HepG2 (cell line): ENCODE measurements at regions not wholly inside any gene's neighbourhood (a gene's known extent, or its start where the extent isn't known, plus 50 kb on each side); places are given as distances from the start of the nearest gene placed in this dataset.

Experiments used
- ADNP ChIP-seq: sonication (generic); formaldehyde crosslinking; IDR thresholded peaks from 2 replicates; pipeline ENCODE4 v1.4.0; 2020; ENCODE audit warnings: missing genetic modification reagents
- ASH2L ChIP-seq: fragments of 300-600, 200-600 bp; sonication (generic); IDR thresholded peaks from 2 replicates; pipeline ENCODE4 v1.7.0; 2017; ENCODE audit warnings: low read depth, mild to moderate bottlenecking, moderate library complexity, mixed read lengths, low read length; ENCODE audit not compliant: insufficient read length
- ERF ChIP-seq: IDR thresholded peaks from 2 replicates; pipeline ENCODE4 v1.6.1; 2018; ENCODE audit warnings: missing biosample characterization, missing genetic modification reagents
- ESRRA ChIP-seq: sonication (generic); formaldehyde crosslinking; IDR thresholded peaks from 2 replicates; pipeline ENCODE4 v1.5.1; 2020; ENCODE audit warnings: mild to moderate bottlenecking, low read depth, missing genetic modification reagents
- FOXJ3 ChIP-seq: sonication (generic); formaldehyde crosslinking; IDR thresholded peaks from 2 replicates; pipeline ENCODE4 v1.4.0; 2020; ENCODE audit warnings: missing genetic modification reagents, mild to moderate bottlenecking, borderline replicate concordance
- MYNN ChIP-seq: sonication (generic); formaldehyde crosslinking; IDR thresholded peaks from 2 replicates; pipeline ENCODE4 v1.4.0; 2020; ENCODE audit warnings: mild to moderate bottlenecking, low read depth, missing genetic modification reagents
- PHF20 ChIP-seq: sonication (generic); formaldehyde crosslinking; IDR thresholded peaks from 2 replicates; pipeline ENCODE4 v1.5.0; 2020; ENCODE audit warnings: mild to moderate bottlenecking, missing genetic modification reagents
- PRDM15 ChIP-seq: sonication (generic); formaldehyde crosslinking; IDR thresholded peaks from 2 replicates; pipeline ENCODE4 v1.4.0; 2020; ENCODE audit warnings: missing genetic modification reagents
- SMAD3 ChIP-seq: sonication (generic); formaldehyde crosslinking; IDR thresholded peaks from 2 replicates; pipeline ENCODE4 v1.4.0; 2020; ENCODE audit warnings: missing genetic modification reagents
- SNRNP70 ChIP-seq: fragments of 200-400 bp; formaldehyde crosslinking; IDR thresholded peaks from 2 replicates; pipeline ENCODE4 v1.6.1; 2017; ENCODE audit warnings: mild to moderate bottlenecking, low read depth, low read length, moderate library complexity
- TARDBP ChIP-seq: sonication (generic); formaldehyde crosslinking; IDR thresholded peaks from 2 replicates; pipeline ENCODE4 v1.8.0; 2022; ENCODE audit warnings: mild to moderate bottlenecking, missing genetic modification reagents
- ZBTB3 ChIP-seq: sonication (generic); formaldehyde crosslinking; IDR thresholded peaks from 2 replicates; pipeline ENCODE4 v1.4.0; 2020; ENCODE audit warnings: low read depth, mild to moderate bottlenecking, moderate library complexity, missing genetic modification reagents, borderline replicate concordance
- ZNF460 ChIP-seq: sonication (generic); formaldehyde crosslinking; IDR thresholded peaks from 2 replicates; pipeline ENCODE4 v1.5.1; 2020; ENCODE audit warnings: missing genetic modification reagents, mild to moderate bottlenecking, borderline replicate concordance

- TF ChIP-seq MYNN (no peak), PHF20 (CRISPR knock-in tag) (no peak), ERF (CRISPR knock-in tag) (no peak), ADNP (no peak), ZBTB3 (no peak), SMAD3 (CRISPR knock-in tag) (no peak), SNRNP70 (no peak), ESRRA (CRISPR knock-in tag) (no peak), PRDM15 (CRISPR knock-in tag) (no peak), ASH2L (no peak), FOXJ3 (CRISPR knock-in tag) (no peak), TARDBP (CRISPR knock-in tag) (no peak), ZNF460 (no peak)
Observed at GRCh38 chr13:28601581-28601980, 57.3 kb upstream of the POMP start.
